IPS DF 4.7 (cell line): ENCODE measurements at regions not wholly inside any gene's neighbourhood (a gene's known extent, or its start where the extent isn't known, plus 50 kb on each side); places are given as distances from the start of the nearest gene placed in this dataset.

Source experiments
- DNase-seq: peaks from one replicate; pipeline ENCODE4 v3.0.0-alpha.2; 2013; ENCODE audit warnings: low spot score; ENCODE audit errors: extremely low read depth

- no peak for DNase-seq
Observed at GRCh38 chr1:79817031-79817560, 810.6 kb upstream of the ADGRL4 start.

GRCh38 chr1:79815115-79815514, 808.6 kb upstream of the ADGRL4 start:
- DNase-seq, result no peak

GRCh38 chr1:79811173-79811572, 804.6 kb upstream of the ADGRL4 start:
- no peak for DNase-seq

DNA sequence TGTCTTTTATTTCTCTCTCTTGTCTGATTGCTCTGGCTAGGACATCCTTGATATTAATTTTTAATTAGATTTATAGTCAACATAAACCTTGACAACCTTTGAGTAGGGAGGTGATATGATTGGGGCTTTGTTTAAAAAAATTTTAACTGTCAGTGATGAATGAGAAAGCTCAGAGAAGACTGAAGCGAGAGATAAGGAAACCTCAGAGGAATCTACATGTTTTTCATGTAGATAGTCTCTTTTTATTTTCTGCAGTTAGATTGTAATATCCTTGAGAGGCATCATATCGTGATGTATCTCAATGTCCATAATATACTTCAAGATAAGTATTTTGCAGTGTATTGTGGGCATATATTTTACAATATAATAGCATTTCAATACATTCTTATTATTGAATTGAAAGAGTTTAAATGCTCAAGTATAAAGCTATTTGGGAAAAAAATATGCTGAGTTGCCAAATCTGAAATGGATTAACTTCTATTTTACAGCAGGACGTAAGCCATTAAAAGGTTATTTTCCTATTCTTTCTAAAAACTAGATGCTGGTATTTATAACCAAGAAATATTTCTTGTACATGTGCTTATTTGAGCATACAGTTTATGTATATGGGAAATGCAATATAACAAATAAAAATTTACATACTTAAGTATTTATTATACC, 802.4 kb upstream of the ADGRL4 start:
- no peak for DNase-seq

DNA sequence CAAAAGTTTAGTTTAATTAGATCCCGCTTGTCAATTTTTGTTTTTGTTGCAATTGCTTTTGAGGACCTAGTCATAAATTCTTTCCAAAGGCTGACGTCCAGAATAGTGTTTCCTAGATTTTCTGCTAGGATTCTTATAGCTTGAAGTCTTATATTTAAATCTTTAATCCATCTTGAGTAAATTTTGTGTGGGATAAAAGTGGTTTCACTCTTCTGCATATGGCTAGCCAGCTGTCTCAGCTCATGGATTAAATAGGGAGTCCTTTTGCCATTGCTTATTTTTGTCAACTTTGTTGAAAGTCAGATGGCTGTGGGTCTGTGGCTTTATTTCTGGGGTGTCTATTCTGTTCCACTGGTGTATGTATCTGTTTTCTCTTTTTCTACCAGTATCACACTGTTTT, 801.3 kb upstream of the ADGRL4 start:
- DNase-seq, result no peak

- peak; percentile 22 for DNase-seq
Observed at GRCh38 chr1:79797487-79797886, 791.0 kb upstream of the ADGRL4 start.

- no peak for DNase-seq
Observed at GRCh38 chr1:79796434-79796833, 789.9 kb upstream of the ADGRL4 start.

GRCh38 chr1:79792219-79792930, 785.8 kb upstream of the ADGRL4 start:
- no peak for DNase-seq

GRCh38 chr1:79791488-79792218, 785.1 kb upstream of the ADGRL4 start:
- DNase-seq, result no peak

GRCh38 chr1:79790950-79791349, 784.4 kb upstream of the ADGRL4 start:
- DNase-seq, result no peak

- no peak for DNase-seq
Observed at GRCh38 chr1:79787631-79788030, 781.1 kb upstream of the ADGRL4 start.

DNA sequence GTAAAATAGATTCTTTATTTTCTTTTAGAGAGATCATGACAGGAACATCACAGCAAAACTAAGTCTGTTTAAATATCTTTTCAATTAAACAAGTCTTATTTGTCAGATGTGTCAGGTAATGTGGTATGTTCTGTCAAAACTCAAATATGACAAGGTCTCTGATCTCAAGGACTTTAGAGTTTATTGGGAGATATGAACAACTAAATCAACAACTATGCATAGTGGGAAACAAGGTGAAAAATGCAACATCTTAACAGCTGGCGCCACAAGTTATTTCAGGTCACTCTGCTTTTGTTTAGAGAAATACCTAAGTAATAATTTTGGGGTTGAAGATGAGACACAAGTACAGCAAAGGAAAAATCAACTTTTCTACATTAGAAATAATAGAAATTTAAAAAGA, 779.4 kb upstream of the ADGRL4 start:
- DNase-seq, result no peak

GRCh38 chr1:79785561-79785960, 779.0 kb upstream of the ADGRL4 start:
- DNase-seq, result no peak

- DNase-seq, result no peak
Observed at GRCh38 chr1:79781261-79781660, 774.7 kb upstream of the ADGRL4 start.

DNA sequence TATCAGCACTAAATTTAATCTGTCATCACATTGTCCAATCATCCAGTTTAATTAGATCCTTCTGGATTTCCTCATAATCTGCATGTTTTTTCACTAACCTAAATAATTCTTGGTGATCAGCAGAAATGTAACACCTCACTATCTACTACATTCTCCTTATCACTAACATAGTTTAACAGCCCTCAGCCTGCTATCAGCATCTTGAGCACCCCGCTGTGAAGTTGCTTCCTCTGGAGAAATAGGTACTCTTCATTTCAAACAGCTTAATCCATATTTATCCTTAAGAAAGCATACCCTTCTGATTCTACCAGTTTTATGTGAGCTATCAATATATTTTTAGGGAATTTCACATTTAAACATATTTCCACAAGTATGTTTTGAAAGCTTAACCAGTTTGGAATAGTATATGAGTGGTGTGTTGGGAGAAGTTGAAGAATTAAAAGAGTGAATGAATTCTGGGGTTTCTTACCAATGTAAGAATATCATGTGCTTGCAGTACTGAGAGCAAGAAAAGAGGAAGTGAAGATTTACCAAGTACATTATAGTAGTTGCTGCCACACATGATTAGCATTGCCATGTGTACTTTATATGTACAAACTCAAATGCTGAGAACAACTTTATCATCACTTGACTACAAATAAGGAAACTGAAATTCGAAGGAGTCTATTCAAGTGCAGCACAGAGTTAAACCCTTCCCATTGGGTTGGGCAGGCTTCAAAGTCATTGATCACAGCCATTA, 771.1 kb upstream of the ADGRL4 start:
- DNase-seq, result no peak

- DNase-seq, result no peak
Observed at GRCh38 chr1:79775402-79775801, 768.9 kb upstream of the ADGRL4 start.

DNA sequence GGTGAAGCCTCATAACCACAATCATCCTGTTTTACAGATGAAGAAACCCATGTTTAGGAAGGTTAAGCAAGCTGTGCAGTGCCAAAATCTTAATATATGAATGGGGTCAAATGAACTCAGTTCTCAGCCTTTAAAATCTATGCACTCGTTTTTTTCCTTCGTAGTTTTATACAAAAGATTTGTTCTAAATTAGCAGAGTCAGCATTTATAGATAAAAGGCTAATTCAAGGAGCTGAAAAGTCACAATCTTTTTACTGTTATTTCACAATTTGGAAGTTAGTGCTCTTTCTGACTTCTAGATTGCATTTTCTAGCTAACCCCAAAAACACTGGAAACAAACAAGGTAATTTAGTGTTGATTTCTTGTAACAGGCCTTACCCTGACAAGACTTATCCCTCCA, 766.9 kb upstream of the ADGRL4 start:
- DNase-seq, result no peak

DNA sequence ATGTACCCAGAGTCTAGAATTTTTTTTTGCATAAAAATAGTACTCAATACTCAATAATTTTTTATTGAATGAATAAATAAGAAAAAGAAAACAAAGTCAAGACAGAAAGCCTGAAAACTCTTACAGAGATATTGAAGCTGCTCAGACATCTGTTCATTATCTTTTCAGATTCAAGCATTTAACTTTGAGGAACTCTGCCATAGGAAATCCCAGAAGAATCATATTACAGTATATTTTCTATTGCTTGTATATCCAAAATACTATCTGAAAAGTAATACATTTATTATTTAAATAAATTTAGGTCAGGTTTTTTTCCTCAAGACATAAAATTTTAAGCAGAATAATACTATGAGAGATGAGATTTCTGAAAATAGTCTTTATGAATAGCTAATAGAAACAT, 755.9 kb upstream of the ADGRL4 start:
- no peak for DNase-seq

GRCh38 chr1:79760531-79760930, 754.0 kb upstream of the ADGRL4 start:
- DNase-seq, result no peak

DNA sequence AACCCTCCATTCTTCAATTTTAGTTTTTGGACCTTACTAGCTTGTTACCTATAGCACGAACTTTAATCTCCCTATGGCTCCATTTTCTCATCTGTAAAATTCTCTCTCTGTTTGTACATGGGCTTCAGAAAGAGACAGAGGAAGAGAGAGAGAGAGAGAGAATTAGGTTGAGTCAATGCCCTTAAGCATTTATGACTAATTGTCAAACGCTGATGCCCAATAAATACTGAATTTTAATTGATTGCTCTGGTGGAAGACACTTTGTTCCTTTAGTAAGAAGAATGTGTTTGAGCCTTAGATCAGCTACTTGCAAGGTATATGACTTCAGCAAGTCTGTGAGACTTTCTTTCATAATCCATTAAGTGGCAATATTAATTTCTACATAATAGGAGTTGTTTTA, 743.1 kb upstream of the ADGRL4 start:
- no peak for DNase-seq

DNA sequence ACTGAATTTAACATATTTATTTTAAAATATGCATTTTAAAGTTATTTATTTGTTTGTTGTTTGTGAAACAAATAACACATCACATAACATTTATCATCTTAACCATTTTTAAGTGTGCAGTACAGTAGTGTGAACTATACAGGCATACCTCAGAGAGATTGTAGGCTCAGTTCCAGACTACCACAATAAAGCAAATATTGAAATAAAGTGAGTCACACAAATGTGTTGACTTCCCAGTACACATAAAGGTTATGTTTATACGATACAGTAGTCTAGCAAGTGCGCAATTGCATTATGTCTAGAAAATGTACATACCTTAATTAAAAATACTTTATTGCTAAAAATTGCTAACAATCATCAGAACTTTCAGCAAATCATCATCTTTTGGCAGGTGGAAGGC, 739.4 kb upstream of the ADGRL4 start:
- no peak for DNase-seq

DNA sequence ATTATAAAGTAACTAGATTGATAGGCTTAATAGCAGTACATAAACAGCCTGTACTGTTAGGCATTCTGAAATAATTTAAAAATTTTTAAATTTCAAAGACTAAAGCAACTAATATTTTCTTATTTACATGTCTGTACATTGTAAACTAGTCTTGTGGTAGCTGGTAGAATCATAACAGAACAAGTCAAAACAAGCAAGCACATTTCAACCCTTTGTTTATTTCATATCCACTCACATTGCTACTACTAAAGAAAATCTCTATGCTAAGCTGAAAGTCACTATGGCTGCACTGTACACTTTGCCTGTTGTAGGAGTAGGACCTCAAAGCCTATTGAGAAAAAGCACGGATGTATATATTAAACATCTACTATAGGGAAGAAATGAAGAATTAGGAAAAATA, 738.2 kb upstream of the ADGRL4 start:
- DNase-seq, result no peak
